GM04503 (cell line): ENCODE measurements at regions not wholly inside any gene's neighbourhood (a gene's known extent, or its start where the extent isn't known, plus 50 kb on each side); places are given as distances from the start of the nearest gene placed in this dataset.

Source experiments
- DNase-seq: peaks from one replicate; pipeline ENCODE4 v3.0.0-alpha.2; 2012; ENCODE audit warnings: low read depth

DNA sequence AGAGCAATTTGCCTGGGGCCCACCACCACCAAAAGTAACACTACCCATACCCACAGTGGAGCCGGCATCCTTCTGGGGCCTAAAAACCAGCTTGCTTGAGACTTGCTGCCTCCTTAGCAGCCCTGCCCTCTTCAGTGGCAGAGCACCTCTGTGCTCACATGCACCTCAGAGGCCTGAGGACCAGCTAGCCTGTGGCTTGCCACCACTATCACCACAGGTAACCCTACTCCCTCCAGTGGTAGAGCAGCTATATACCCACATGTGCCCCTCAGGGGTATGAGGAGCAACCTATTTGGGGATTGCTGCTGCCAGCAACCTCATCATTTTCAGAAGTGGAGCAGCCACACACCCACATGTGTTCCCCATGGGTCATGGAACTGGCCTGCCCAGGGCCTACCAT, 111.4 kb upstream of the SPRY2 start:
- DNase-seq, result no peak

DNA sequence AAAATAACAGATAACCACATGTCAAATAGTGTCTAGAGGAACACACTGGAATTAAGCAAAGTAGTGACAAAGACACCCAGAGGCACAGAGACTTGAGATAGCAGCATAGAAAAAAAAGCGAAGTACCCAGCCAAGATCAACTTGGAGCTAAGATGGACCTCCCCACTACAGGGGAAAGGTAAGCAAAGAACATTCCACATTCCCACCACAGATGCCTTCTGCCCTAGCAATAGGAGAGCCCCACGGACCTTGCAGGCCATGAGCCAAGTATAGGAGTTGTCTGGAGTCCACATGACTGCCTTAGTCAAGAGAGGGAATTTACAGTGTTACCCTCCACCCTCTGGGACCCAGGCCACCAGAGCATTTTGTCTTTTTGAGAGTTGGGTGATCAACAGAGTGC, 110.7 kb upstream of the SPRY2 start:
- no peak for DNase-seq

DNA sequence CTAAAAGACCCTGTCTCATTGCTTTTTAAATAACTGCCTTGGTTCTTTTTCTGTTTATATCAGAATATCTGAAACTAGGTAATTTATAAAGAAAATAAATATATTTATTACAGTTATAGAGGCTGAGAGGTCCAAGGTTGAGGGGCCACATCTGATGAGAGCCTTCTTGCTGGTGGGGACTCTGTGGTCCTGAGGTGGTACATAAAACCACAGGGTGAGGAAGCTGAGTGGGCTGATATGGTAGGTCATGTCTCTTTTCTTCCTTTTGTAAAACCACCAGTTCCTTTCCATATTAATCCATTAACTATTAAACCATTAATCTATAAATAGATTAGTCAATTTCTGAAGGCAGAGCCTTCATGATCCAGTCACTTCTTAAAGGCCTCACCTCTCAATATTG, 109.5 kb upstream of the SPRY2 start:
- no peak for DNase-seq

DNA sequence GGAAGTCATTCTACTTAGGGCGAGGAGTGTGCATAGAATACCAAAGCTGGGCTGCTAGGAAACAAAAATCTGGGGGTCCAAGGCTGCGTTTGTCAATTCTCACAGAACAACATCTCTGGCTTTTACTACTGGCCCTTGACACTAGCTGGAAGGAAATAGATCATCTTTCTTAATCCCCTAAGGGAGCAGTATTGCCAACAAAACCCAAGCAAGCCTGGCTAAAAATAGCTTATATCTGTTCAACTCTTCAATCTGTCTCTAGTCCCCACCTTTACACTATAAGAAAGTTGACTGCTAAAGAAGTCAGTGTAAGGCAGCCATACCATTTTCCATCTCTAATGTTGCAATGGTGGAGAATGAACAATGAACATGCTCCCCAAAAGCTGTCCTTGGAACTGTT, 107.8 kb upstream of the SPRY2 start:
- no peak for DNase-seq

DNA sequence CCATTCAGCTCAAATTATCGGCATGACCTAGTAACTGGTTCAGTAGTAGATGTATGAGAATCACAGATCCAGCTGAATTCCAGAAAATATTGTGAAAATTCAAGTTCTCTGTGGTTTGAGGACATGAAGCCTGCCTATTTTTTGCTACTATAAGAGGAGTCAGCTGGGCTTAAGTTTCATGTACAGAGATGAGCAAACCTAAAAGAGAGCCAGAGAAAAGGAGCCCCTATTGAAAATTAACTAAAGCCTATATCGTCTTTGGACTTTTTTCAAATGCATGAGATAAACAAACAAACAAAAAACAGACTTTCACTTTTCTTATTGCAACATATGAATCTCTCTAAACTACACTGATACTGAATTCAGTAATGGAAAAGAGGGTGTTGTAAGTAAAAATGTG, 106.8 kb upstream of the SPRY2 start:
- DNase-seq, result no peak

DNA sequence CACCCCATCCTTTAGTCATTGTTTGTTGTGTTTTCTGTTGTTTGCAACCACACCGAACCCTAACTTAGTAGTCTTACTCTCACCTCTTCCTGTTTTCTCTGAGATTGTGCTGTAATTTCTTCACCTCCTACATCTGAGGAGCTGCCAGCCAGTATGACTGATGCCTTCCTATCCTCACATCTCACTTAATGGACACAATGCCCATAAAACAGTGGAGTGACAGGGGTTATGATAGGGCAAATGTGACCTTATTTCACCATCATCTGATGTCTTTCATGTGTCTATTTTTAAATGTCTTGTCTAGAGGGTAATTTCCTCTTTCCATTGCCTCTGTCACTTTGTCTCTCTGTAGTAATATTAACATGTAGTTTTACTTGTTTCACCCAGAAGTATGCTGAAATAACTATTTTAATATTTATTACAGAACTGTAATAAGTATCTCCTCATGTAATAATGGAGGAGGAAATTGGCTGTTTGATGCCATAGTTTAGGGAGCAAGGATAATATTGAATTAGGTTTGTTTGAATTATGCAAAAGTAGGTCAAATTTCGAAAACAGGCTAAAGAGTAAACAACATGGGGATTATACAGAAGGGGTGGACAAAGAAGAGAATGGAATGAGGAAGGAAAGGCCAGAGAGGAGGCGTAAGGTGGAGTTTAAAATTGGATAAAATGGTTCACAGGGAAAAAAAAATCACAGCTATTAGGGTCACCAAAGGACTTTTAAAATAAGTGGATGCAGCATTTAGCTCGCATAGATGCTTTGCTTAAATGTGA, 103.5 kb upstream of the SPRY2 start:
- DNase-seq, result no peak

DNA sequence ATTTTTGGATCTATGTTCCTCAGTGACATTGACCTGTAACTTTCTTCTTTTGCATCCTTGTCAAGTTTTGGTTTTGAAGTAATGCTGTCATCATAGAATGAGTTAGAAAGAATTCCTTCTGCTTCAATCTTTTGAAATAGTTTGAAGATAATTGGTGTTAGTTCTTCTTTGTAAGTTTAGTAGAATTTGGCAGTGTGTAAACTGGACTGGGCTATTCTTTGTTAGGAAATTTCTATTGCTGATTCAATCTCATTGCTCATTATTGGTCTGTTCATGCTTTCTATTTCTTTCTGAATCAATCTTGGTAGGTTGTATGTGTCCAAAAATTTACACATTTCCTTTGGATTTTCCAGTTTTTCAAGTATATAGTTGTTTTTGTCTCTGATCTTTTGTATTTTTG, 101.7 kb upstream of the SPRY2 start:
- no peak for DNase-seq

DNA sequence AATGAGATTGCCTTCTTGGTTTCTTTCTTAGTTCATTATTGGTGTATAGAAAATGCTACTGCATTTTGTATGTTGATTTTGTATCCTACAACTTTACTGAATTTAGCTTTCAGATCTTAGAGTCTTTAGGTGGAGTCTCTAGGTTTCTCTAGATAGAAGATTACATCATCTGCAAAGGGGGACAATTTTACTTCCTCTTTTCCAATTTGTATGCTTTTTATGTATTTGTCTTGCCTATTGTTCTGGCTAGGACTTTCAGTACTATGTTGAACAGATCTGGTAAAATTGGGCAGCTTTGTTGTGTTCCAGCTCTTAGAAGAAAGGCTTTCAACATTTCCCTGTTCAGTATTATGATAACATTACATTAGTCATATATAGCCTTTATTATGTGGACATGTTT, 101.0 kb upstream of the SPRY2 start:
- DNase-seq, result no peak

DNA sequence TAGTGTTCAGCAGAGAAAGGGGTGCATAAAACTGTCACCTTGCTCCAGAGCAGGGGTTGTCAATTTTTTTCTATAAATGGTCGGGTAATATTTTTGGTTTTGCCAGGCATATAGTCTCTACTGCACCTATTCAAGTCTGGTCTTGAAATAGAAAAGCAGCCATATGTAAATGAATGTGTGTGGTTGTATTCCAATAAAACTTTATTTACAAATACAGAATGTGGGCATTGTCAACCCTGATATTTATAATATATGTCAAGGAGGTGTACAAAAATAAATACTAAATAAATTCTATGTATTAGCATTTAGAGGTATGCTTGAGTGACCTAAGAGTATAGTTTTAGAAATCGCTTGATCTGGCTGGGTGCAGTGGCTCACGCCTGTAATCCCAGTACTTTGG, 97.6 kb upstream of the SPRY2 start:
- DNase-seq, result no peak

DNA sequence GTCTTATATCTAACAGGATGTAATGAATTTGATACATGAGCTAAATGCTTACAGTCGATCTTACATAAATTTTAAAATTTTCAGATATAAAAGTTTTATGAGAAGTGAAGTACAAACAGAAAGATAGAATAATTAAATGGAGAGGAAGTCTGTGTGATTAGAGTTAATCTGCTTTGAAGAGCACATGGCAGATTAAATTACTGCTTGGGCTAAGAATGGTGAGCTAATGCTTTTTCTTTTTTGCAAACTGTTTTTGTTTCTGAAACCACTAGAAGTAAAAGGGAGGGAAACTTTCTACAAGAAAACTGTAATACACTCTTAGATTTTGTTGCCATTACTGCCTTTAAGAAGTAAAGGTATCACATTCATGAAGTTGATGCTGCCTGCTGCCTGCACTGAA, 96.3 kb upstream of the SPRY2 start:
- no peak for DNase-seq

DNA sequence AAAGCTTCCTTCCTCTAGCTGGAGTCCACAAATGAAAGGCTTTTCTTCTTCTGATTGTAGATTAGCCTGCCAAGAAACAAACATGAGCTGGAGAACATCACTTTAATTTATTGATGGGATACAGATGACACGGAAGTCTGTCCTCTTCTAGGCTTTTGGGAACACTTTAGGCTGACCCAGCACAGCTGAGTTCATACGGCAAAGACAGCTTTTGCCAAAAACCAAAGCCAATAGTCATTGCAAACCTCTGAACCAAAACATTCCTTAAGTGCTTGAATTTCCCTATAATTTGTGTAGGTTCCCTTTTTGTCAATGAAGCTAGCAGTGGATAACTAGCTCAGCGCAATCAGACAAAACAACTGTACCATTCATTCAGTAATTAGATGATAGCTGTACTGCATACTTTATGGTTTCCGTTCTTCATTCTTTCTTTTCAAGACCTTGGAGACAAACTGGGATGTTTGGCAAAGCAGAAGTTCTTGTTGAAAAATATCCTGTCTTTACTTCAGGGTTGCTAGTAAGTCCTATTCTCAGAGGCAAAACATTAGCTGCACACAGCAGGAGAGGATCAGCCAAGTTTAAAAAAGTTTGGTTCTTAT, 95.7 kb upstream of the SPRY2 start:
- peak; percentile 3 for DNase-seq

DNA sequence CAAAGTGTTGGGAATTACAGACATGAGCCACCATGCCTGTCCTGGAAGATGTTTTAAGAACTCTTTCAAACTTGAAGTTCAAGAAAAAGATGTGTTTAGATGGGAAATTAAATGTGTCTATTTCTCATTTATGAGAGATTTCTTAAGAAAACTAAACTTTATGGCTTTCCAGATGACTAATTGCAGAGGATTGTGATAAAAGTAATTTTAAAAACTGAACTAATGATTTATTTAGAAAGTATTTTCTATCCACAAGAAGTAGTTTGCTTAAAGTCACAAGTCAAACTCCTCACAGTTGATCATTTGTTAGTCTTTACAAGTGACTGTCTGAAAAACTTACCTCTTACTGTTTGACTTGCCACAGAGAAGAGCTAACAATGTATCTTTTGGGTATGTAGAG, 89.6 kb upstream of the SPRY2 start:
- no peak for DNase-seq

DNA sequence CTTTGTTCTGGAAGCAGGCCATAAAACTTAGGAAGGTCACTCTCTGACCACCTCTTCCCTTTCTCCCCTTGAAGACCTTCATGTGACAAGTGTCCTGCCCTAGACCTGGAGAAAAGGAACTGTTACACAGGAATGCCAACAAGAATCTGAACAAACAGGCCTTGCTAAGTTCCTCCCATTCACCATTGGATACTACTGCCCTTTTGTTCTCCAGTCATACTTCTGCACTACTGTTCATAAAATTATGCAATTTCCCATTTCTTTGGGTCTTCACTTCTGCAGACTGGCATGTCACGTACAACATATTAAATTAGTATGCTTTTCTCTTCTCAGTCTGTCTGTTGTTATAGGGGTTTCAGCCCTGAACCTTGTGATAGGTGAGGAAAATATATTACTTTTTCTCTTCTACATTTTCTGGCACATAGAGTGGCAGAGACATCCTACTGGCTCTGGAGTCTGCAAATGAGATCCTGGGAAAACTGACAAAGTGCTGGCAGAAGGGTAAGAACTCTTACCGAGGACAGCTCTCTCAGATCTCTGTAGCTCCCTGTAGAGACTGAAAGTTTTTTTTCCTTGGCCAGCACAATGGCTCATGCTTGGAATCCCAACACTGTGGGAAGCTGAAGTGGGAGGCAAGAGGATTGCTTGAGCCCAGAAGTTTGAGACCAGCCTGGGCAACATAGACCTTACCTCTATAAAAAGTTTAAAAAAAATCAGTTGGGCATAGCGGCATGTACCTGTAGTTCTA, 87.6 kb upstream of the SPRY2 start:
- no peak for DNase-seq

DNA sequence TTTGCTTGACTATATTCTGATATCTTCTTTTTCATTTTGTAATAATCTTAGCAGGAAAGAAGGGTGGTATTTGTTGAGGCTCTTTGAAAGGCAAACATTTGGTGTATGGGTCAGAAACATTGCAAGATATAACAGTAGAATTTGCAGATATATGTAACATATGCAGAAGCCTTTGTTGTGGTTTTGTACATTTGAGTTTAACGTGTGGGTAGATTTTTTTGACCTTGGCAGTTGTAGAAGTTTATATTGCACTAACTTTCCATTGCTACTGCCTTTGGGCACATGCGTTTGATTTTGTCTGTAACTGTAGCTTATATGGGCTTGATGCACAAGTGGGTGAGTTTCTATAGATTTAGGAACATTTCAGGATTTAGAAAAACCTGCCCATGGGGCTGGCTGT, 78.5 kb upstream of the SPRY2 start:
- DNase-seq, result no peak

DNA sequence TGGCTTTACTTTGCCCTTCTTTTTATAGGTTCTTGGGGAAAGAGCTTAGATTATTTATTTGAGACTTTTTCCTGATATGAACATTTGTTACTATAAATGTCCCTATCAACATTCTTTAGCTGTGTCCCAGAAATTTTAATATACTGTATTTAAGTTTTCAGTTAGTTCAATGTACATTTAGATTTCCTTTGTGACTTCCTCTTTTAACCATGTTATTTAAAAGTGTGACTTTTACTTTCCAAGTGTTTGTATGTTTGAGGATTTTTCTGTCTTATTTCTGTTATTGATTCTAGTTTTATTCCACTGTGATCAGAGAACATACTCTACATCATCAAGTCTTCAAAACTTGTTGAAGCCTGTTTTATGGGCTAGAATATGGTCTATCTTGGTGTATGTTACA, 72.7 kb upstream of the SPRY2 start:
- DNase-seq, result no peak

DNA sequence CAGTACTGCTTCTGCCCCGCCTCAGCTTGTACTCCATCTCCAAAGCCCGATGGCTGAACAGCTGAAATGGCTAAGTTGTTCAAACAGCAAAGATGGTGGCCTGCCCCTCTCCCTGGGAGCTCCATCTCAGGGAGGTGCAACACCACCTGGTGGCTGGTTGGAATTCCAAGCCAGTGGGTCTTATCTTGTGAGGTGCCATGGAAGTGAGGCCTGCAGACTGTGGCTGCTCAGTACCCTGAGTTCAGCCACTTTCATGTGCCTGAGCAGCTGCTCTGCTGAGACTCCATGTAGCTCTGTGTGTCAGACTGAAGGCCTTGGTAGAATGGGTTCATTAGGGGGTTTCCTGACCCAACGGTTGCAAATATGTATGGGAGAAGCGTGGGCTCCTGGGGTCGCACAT, 67.3 kb upstream of the SPRY2 start:
- no peak for DNase-seq

DNA sequence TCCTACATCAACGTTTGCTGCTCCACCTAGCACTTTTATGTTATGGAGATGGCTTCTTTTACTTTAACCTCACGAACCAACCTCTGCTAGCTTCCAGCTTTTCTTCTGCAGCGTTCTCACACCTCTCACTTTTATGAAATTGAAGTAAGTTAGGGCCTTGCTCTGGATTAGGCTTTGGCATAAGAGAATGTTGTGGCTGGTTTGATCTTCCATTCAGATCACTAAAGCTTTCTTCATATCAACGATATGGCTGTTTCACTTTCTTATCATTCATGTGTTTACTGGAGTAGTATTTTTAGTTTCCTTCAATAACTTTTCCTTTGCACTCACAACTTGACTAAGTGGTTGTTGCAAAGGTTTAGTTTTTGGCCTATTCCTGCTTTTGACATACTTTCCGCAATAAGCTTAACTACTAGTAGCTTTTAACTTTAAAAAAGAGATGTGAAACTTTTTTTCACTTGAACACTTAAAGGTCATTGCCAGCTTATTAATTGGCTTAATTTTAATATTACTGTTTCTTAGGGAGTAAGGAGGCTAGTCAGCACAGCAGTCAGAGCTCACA, 60.0 kb upstream of the SPRY2 start:
- DNase-seq, result no peak

DNA sequence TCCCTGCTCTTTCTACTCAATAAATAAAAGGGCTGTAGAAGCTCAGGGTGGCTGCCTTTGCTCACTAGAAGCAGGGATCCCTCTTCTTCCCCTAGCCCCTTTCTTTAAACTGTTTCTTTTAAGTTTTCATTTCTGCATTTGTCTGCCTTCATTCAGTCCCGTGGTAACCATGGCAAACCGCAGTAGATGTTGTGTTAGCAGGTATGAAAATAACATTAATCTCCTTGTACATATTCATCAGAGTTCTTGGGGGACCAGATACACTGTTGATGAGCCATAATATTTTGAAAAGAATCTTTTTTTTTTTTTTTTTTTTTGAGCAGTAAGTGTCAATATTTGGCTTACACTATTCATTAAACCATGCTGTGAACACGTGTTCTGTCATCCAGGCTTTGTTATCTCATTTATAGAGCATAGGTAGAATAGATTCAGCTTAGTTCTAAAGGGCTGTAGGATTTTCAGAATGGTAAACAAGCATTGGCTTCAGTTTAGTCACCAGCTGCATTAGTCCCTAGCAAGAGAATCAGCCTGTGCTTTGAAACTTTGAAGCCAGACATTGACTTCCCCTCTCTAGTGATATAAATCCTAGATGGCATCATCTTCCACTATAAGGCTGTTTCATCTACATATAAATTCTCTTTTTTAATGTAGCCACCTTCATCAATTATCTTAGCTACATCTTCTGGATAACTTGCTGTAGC, 59.4 kb upstream of the SPRY2 start:
- no peak for DNase-seq

DNA sequence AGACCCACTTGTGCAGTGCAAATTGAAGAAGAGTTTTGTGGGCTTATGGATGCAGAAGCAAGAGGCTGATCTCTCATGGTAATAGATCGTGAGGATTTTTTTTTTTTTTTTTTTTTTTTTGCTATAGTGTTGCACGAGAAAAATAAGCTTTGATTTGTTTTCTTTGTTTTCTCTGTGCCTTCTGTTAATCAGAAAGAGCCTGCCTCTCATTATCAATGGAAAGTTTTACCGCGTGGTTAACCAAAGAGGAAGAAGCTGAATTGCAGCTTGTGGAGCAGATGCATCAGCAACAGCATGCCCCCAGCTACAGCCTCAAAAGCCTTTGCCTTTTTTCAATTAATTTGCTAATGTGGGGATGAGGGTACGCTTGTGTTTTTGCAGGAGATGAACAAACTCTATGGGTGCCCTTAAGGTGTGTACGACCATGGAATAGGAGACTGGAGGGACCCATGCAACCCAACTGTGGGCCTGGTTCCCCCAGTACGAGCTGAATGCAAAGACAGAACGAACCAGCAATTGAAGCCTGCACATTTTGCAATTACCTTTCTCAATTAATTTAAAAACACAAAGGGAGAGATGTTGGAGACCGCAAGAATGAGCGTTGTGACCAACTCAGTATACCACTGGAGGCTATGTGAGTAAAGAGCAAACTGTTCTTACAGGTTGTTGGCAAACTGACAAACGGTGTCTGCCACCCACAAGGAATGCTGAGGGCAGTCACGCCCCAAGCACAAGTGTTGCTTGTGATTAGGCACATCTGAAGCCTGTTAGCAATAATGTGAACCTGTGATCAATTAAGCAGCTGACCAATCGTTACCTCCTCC, 58.6 kb upstream of the SPRY2 start:
- DNase-seq, result no peak
